GM12878 (cell line): ENCODE measurements at regions not wholly inside any gene's neighbourhood (a gene's known extent, or its start where the extent isn't known, plus 50 kb on each side); places are given as distances from the start of the nearest gene placed in this dataset.

Source experiments
- EGR1 ChIP-seq, 2 experiments: IDR thresholded peaks; 1 replicate in 1 of 2; 2 replicates in 1 of 2; pipeline ENCODE4 v1.6.1; 2011 to 2012; ENCODE audit warnings: low read depth in 2 of 2, low read length in 2 of 2, borderline replicate concordance in 1 of 2, mild to moderate bottlenecking in 1 of 2, moderate library complexity in 1 of 2
- ETV6 ChIP-seq, 2 experiments: fragments of 450-650 bp in 1 of 2; IDR thresholded peaks in 1 of 2; conservative IDR thresholded peaks in 1 of 2; 2 replicates each; pipeline ENCODE4 v1.6.1; 2014; ENCODE audit warnings: antibody characterized with exemption in 1 of 2, borderline replicate concordance in 1 of 2, low read depth in 1 of 2, mild to moderate bottlenecking in 1 of 2, moderate library complexity in 1 of 2
- NFXL1 ChIP-seq: fragments of 450-650 bp; IDR thresholded peaks from 2 replicates; pipeline ENCODE4 v1.6.1; 2017; ENCODE audit warnings: antibody characterized with exemption, mild to moderate bottlenecking, borderline replicate concordance
- TF ChIP-seq, protein P1 (sequence below): IDR thresholded peaks from 2 replicates; pipeline ENCODE4 v1.6.1; 2012; ENCODE audit warnings: low read depth, low read length, improper control_type of control experiment

DNA sequence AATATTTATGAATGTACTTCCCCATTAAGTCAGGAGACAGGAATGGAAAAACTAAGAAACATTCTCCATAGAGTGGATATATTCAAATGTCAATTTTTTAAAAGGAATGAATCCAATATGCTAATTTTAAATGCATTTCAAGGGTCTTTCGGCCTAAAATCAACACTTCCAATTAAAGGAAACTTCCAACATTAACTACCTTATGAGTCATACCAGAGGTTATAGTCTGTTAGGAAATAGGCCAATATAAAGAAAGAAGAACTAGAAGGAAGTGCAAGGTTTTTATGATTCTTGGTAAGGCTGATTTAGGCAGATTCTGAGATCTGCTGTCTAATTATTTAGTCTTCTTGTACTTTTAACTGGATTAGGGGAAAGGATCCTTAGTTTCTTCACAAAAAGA lies 260.1 kb upstream of the EDNRA start:
- TF ChIP-seq ETV6 (conservative IDR thresholded peaks at IDR 0.05 in 1 of 2, IDR thresholded peaks at IDR 0.05 in 1 of 2; ENCODE audit: borderline replicate concordance in 1 of 2, low read depth in 1 of 2) (no peak), NFXL1 (no peak), EGR1 (IDR thresholded peaks at IDR 0.05; ENCODE audit: borderline replicate concordance in 1 of 2, low read depth in 2 of 2, low read length in 2 of 2) (no peak)
- TF ChIP-seq, protein P1, sequence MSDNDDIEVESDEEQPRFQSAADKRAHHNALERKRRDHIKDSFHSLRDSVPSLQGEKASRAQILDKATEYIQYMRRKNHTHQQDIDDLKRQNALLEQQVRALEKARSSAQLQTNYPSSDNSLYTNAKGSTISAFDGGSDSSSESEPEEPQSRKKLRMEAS = no peak
